ENCODE measurements at regions not wholly inside any gene's neighbourhood (a gene's known extent, or its start where the extent isn't known, plus 50 kb on each side); places are given as distances from the start of the nearest gene placed in this dataset.

- Mint-ChIP-seq H3K4me1 (ENCODE audit: low read depth, unreplicated experiment) (peaks cover 10% of the 10 kb centered on the region), H3K9me3 (ENCODE audit: unreplicated experiment) (no peaks in the 10 kb centered on the region), H3K4me3 (ENCODE audit: unreplicated experiment) (peak overlapping the region; percentile 30), H3K36me3 (ENCODE audit: insufficient read depth, unreplicated experiment) (no peaks in the 10 kb centered on the region), H3K27ac (ENCODE audit: unreplicated experiment) (peak overlapping the region; percentile 10), H3K27me3 (ENCODE audit: insufficient read depth, unreplicated experiment) (peaks cover 4% of the 10 kb centered on the region)
- POLR2A ChIA-PET: no interaction called here
- DNase-seq: peak in 1 of 2 experiments; percentile 16
- intact Hi-C loops (cut with micrococcal nuclease; ENCODE audit: unreplicated experiment): loop anchor here (2.0 kb wide), 1 partner anchor 13 kb away; no protein-coding TSS in a partner anchor
- H3K36me3 ChIP-seq (ENCODE audit: control insufficient read depth, insufficient read depth, low read length): no peaks in the 10 kb centered on the region
- TF ChIP-seq CTCF (IDR thresholded peaks at IDR 0.05; ENCODE audit: insufficient read depth in 1 of 2, low read depth in 1 of 2, low read length in 1 of 2, severe bottlenecking in 1 of 2, unreplicated experiment in 1 of 2): no peak
- no peak overlapping the region for H3K4me3 ChIP-seq (ENCODE audit: low read depth, low read length)
- CTCF ChIA-PET: no interaction called here
- H3K9me3 ChIP-seq: no peaks in the 10 kb centered on the region
- H3K27me3 ChIP-seq (replicated peaks; ENCODE audit: control insufficient read depth, insufficient read depth, low read length): no peaks in the 10 kb centered on the region
- peaks cover 4% of the 10 kb centered on the region; the same call in 1 of the 2 replicates for H3K4me1 ChIP-seq
- BruUV-seq (replicated peaks): no TSS peak
These were observed 176.1 kb downstream of the GABRG2 start for GRCh38 chr5:162243651-162244050.

GRCh38 chr5:162248107-162248713 is 180.6 kb downstream of the GABRG2 start:
- CTCF ChIA-PET: interaction anchor here (1.1 kb wide), 1 partner anchor 39 kb away, joined by 3 read pairs; no protein-coding TSS in a partner anchor

GRCh38 chr5:162256711-162257110 is 189.1 kb downstream of the GABRG2 start:
- Histone ChIP-seq H3K27me3 (replicated peaks; ENCODE audit: control insufficient read depth, insufficient read depth, low read length) (no peaks in the 10 kb centered on the region), H3K9me3 (no peaks in the 10 kb centered on the region), H3K36me3 (ENCODE audit: control insufficient read depth, insufficient read depth, low read length) (no peaks in the 10 kb centered on the region), H3K4me1 (peaks cover 16% of the 10 kb centered on the region), H3K4me3 (ENCODE audit: low read depth, low read length) (no peak overlapping the region)
- no peaks in the 10 kb centered on the region for H3K27me3 Mint-ChIP-seq (ENCODE audit: insufficient read depth, unreplicated experiment)
- no peak for TF ChIP-seq CTCF (IDR thresholded peaks at IDR 0.05; ENCODE audit: insufficient read depth in 1 of 2, low read depth in 1 of 2, low read length in 1 of 2, severe bottlenecking in 1 of 2, unreplicated experiment in 1 of 2)
- intact Hi-C loops (cut with micrococcal nuclease; ENCODE audit: unreplicated experiment): loop anchor here (2.0 kb wide), 1 partner anchor 14 kb away; no protein-coding TSS in a partner anchor
- peak overlapping the region; percentile 15 for H3K4me3 Mint-ChIP-seq (ENCODE audit: unreplicated experiment)
- H3K4me1 Mint-ChIP-seq (ENCODE audit: low read depth, unreplicated experiment): peaks cover 26% of the 10 kb centered on the region
- no TSS peak for BruUV-seq (replicated peaks)
- ChIA-PET CTCF (interaction anchor here (1.1 kb wide), 1 partner anchor 48 kb away, joined by 4 read pairs; no protein-coding TSS in a partner anchor), POLR2A (no interaction called here)
- DNase-seq: peak; percentile 44 to 60
- H3K27ac Mint-ChIP-seq (ENCODE audit: unreplicated experiment): peak overlapping the region; percentile 85
- no peaks in the 10 kb centered on the region for H3K36me3 Mint-ChIP-seq (ENCODE audit: insufficient read depth, unreplicated experiment)
- H3K9me3 Mint-ChIP-seq (ENCODE audit: unreplicated experiment): peaks cover 9% of the 10 kb centered on the region

More at GRCh38 chr5:162248107-162248713, 180.6 kb downstream of the GABRG2 start:
- POLR2A ChIA-PET: no interaction called here
- no peaks in the 10 kb centered on the region for H3K36me3 ChIP-seq (ENCODE audit: control insufficient read depth, insufficient read depth, low read length)
- no peaks in the 10 kb centered on the region for H3K27me3 ChIP-seq (replicated peaks; ENCODE audit: control insufficient read depth, insufficient read depth, low read length)
- Mint-ChIP-seq H3K9me3 (ENCODE audit: unreplicated experiment) (peaks cover 9% of the 10 kb centered on the region), H3K4me1 (ENCODE audit: low read depth, unreplicated experiment) (peaks cover 28% of the 10 kb centered on the region), H3K27me3 (ENCODE audit: insufficient read depth, unreplicated experiment) (peaks cover 4% of the 10 kb centered on the region), H3K4me3 (ENCODE audit: unreplicated experiment) (no peak overlapping the region), H3K27ac (ENCODE audit: unreplicated experiment) (no peak overlapping the region), H3K36me3 (ENCODE audit: insufficient read depth, unreplicated experiment) (no peaks in the 10 kb centered on the region)
- TF ChIP-seq CTCF (IDR thresholded peaks at IDR 0.05; ENCODE audit: insufficient read depth in 1 of 2, low read depth in 1 of 2, low read length in 1 of 2, severe bottlenecking in 1 of 2, unreplicated experiment in 1 of 2): peak; percentile 44 to 49
- DNase-seq: peak; percentile 47 to 54
- peaks cover 9% of the 10 kb centered on the region for H3K4me1 ChIP-seq
- no TSS peak for BruUV-seq (replicated peaks)
- H3K4me3 ChIP-seq (ENCODE audit: low read depth, low read length): no peak overlapping the region
- H3K9me3 ChIP-seq: no peaks in the 10 kb centered on the region
- intact Hi-C loops (cut with micrococcal nuclease; ENCODE audit: unreplicated experiment): no loop called here

All from Caco-2 (cell line).